ENCODE measurements at regions not wholly inside any gene's neighbourhood (a gene's known extent, or its start where the extent isn't known, plus 50 kb on each side); places are given as distances from the start of the nearest gene placed in this dataset.

DNA sequence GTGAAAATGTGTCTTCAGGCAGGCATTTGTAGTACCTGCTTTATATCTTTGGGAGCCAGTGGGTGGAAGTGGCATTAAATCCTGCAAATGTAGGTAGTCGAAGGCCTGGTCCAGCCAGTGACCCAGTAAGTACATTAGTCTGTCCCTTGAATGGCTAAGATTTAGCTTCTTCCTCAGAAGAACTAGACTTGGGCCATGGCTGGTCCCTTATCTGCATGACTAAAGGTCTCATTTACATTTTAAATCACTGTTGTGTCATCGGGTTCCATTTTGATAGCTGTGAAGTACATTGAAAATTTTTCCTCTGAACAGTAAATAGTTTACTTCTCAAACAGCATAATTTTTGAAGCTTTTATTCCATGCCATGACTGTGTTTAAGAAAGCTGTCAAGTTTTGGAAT, 438.4 kb upstream of the KLHL29 start:
- TF ChIP-seq EZH2phosphoT487 (IDR thresholded peaks at IDR 0.05; ENCODE audit: borderline replicate concordance, low read length): no peak
- Histone ChIP-seq H3K9me3 (ENCODE audit: control insufficient read depth, insufficient read depth, low read length) (no peaks in the 10 kb centered on the region), H3K4me3 (ENCODE audit: low read length) (no peak overlapping the region), H3K36me3 (ENCODE audit: control insufficient read depth, low read length) (no peaks in the 10 kb centered on the region), H3K4me2 (ENCODE audit: low read length) (no peak overlapping the region), H3K79me2 (ENCODE audit: control insufficient read depth, low read length) (no peaks in the 10 kb centered on the region), H3K4me1 (ENCODE audit: control insufficient read depth, low read length) (no peaks in the 10 kb centered on the region), H4K20me1 (ENCODE audit: control insufficient read depth, insufficient read depth, low read depth, low read length) (no peaks in the 10 kb centered on the region), H3K27ac (ENCODE audit: low read depth, low read length) (no peak overlapping the region), H3F3A (ENCODE audit: control insufficient read depth, insufficient read depth) (no peaks in the 10 kb centered on the region), H3K27me3 (ENCODE audit: control insufficient read depth, low read length) (no peaks in the 10 kb centered on the region), H3K9me2 (replicated peaks; ENCODE audit: control insufficient read depth, low read length) (no peaks in the 10 kb centered on the region; the same call in 1 of the 2 replicates)

DNA sequence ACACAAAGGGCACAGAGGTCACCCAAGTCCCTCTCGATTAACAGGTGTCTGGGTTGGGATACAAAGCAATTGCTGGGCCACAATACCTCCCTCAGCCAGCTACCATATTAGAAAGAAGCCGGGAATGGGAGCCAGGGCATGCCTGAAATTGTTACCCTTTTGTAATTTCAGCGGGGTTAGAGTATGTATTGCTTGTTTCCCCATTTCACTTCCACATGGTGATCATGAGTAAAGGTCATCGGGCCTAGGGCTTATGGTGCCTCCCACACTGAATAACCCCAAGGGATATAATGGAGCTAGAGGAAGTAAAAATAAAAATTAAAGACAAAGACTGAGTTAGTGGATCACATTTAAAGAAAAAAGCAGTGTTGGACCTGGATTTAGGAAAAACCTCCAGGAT, 437.2 kb upstream of the KLHL29 start:
- Histone ChIP-seq H3K4me1 (ENCODE audit: control insufficient read depth, low read length) (no peaks in the 10 kb centered on the region), H3K79me2 (ENCODE audit: control insufficient read depth, low read length) (no peaks in the 10 kb centered on the region), H3K9me3 (ENCODE audit: control insufficient read depth, insufficient read depth, low read length) (no peaks in the 10 kb centered on the region), H3K27me3 (ENCODE audit: control insufficient read depth, low read length) (no peaks in the 10 kb centered on the region), H3K9me2 (replicated peaks; ENCODE audit: control insufficient read depth, low read length) (no peaks in the 10 kb centered on the region; the same call in 1 of the 2 replicates), H3K4me2 (ENCODE audit: low read length) (no peak overlapping the region), H4K20me1 (ENCODE audit: control insufficient read depth, insufficient read depth, low read depth, low read length) (no peaks in the 10 kb centered on the region), H3F3A (ENCODE audit: control insufficient read depth, insufficient read depth) (no peaks in the 10 kb centered on the region), H3K4me3 (ENCODE audit: low read length) (no peak overlapping the region), H3K27ac (ENCODE audit: low read depth, low read length) (no peak overlapping the region), H3K36me3 (ENCODE audit: control insufficient read depth, low read length) (no peaks in the 10 kb centered on the region)
- TF ChIP-seq, protein P1, sequence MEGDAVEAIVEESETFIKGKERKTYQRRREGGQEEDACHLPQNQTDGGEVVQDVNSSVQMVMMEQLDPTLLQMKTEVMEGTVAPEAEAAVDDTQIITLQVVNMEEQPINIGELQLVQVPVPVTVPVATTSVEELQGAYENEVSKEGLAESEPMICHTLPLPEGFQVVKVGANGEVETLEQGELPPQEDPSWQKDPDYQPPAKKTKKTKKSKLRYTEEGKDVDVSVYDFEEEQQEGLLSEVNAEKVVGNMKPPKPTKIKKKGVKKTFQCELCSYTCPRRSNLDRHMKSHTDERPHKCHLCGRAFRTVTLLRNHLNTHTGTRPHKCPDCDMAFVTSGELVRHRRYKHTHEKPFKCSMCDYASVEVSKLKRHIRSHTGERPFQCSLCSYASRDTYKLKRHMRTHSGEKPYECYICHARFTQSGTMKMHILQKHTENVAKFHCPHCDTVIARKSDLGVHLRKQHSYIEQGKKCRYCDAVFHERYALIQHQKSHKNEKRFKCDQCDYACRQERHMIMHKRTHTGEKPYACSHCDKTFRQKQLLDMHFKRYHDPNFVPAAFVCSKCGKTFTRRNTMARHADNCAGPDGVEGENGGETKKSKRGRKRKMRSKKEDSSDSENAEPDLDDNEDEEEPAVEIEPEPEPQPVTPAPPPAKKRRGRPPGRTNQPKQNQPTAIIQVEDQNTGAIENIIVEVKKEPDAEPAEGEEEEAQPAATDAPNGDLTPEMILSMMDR (IDR thresholded peaks at IDR 0.05; ENCODE audit: low read depth, low read length, poor library complexity, severe bottlenecking): no peak
- TF ChIP-seq EZH2phosphoT487 (IDR thresholded peaks at IDR 0.05; ENCODE audit: borderline replicate concordance, low read length): no peak

DNA sequence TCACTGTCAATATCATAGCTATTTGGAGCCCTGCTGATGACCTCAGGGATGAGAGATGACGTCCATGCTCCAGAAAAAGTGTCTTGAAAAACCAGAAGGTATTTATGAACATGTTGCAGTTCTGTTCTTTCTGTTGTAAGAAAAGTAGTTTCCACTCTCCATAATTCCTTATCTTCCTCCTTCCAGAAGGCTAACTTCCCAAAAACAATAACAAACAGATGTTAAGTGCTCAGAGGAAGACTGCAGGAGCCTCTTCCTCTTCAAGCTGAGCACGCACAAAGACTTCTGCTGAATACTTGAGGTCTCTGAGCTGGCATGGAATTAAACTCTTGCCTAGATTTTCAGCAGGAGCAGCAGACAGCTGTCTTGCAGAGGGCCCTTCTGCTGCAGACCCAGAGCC, 434.5 kb upstream of the KLHL29 start:
- TF ChIP-seq, protein P1 (IDR thresholded peaks at IDR 0.05; ENCODE audit: low read depth, low read length, poor library complexity, severe bottlenecking): no peak
- no peak for TF ChIP-seq EZH2phosphoT487 (IDR thresholded peaks at IDR 0.05; ENCODE audit: borderline replicate concordance, low read length)
- Histone ChIP-seq H3K9me2 (replicated peaks; ENCODE audit: control insufficient read depth, low read length) (no peaks in the 10 kb centered on the region; the same call in 1 of the 2 replicates), H3K27ac (ENCODE audit: low read depth, low read length) (no peak overlapping the region), H4K20me1 (ENCODE audit: control insufficient read depth, insufficient read depth, low read depth, low read length) (no peaks in the 10 kb centered on the region), H3K4me1 (ENCODE audit: control insufficient read depth, low read length) (no peaks in the 10 kb centered on the region), H3K4me3 (ENCODE audit: low read length) (no peak overlapping the region), H3K9me3 (ENCODE audit: control insufficient read depth, insufficient read depth, low read length) (no peaks in the 10 kb centered on the region), H3K4me2 (ENCODE audit: low read length) (no peak overlapping the region), H3K36me3 (ENCODE audit: control insufficient read depth, low read length) (no peaks in the 10 kb centered on the region), H3K79me2 (ENCODE audit: control insufficient read depth, low read length) (no peaks in the 10 kb centered on the region), H3F3A (ENCODE audit: control insufficient read depth, insufficient read depth) (no peaks in the 10 kb centered on the region), H3K27me3 (ENCODE audit: control insufficient read depth, low read length) (no peaks in the 10 kb centered on the region)

DNA sequence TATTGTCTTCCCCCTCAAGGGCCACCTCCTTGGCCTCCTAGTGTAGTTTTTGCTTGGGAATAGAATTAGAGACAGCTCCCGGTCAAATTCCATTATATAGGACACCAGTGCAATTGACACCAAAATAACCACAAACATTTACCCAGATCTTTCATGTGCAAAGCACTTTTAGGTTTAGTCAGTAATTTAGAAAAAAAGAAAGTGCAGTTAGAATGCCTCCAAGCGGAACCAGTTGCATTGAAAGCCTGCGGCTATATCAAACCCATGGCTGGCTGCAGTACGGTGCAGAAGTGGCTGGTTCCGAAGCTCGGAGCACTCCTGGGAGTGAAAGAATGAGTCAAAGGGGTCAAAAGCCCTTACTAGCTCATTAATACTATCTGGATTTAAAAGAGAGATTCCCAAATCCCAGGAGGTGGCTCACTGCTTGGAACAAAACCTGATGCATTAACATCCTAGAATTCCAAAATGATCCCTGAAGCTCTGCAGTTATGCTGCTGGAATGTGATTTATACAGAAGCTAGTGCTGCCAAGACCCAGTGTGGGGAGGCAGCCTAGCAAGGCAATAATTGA, 432.2 kb upstream of the KLHL29 start:
- Histone ChIP-seq H4K20me1 (ENCODE audit: control insufficient read depth, insufficient read depth, low read depth, low read length) (no peaks in the 10 kb centered on the region), H3K9me2 (replicated peaks; ENCODE audit: control insufficient read depth, low read length) (no peaks in the 10 kb centered on the region; the same call in 1 of the 2 replicates), H3K9me3 (ENCODE audit: control insufficient read depth, insufficient read depth, low read length) (no peaks in the 10 kb centered on the region), H3K27me3 (ENCODE audit: control insufficient read depth, low read length) (no peaks in the 10 kb centered on the region), H3K36me3 (ENCODE audit: control insufficient read depth, low read length) (no peaks in the 10 kb centered on the region), H3F3A (ENCODE audit: control insufficient read depth, insufficient read depth) (no peaks in the 10 kb centered on the region), H3K4me1 (ENCODE audit: control insufficient read depth, low read length) (no peaks in the 10 kb centered on the region), H3K79me2 (ENCODE audit: control insufficient read depth, low read length) (no peaks in the 10 kb centered on the region), H3K4me3 (ENCODE audit: low read length) (no peak overlapping the region), H3K4me2 (ENCODE audit: low read length) (no peak overlapping the region), H3K27ac (ENCODE audit: low read depth, low read length) (no peak overlapping the region)
- TF ChIP-seq EZH2phosphoT487 (IDR thresholded peaks at IDR 0.05; ENCODE audit: borderline replicate concordance, low read length): no peak
- TF ChIP-seq, protein P1 (IDR thresholded peaks at IDR 0.05; ENCODE audit: low read depth, low read length, poor library complexity, severe bottlenecking): no peak
